ENCODE measurements at regions not wholly inside any gene's neighbourhood (a gene's known extent, or its start where the extent isn't known, plus 50 kb on each side); places are given as distances from the start of the nearest gene placed in this dataset.

DNA sequence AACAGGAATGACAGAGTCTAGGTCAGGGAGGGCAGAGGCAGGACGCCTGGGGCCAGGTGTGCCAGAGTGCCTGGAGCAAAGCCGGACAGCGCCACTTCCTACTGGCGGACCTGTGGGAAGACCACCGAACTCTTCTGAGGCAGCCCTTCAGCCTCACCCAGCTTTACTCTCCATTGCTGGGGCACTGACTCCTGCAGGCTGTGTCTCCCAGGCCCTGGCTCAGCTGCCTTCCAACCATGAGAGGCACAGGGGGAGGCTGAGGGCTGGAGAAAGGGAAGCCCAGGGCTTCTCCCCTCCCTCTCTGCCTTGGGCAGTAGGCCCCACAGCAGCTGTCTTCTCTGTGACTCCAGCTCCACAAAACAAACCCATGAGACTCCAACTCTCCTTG is 139.6 kb upstream of the UNC5B start:
- DNase-seq: no peak

DNA sequence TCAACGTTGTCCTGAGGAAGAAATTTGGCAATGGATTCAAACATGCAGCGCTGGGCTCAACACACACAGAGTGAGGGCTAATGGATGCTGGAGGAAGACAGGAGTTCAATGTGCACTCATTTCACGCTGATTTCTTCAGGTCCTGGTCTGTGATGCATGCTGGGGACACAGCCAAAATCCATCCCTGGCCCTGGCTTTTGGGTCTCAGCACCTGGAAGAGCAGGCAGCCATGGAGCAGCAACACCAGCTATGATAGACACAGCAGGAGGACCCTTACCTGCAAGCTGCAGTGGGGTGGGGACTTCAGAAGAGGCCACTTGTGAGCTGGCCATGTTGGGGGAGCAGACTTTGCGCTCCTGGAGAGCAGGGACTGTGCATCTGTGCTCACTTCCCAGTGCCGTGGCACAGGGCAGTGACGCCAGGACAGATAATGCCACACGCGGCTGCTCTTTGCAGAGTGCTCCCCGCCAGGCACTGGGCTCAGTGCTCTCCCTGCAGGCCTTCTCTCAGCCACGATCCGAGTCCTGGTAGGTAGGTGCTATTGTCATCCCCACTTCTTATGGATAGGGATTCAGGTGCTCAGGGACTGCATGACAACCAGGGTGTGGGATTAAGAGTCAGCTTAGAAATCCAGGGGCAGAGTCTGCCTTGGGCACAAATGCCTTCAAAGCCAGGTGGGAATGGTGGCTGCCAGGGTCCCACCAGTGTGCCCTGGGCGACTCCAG is 138.8 kb upstream of the UNC5B start:
- DNase-seq: no peak

DNA sequence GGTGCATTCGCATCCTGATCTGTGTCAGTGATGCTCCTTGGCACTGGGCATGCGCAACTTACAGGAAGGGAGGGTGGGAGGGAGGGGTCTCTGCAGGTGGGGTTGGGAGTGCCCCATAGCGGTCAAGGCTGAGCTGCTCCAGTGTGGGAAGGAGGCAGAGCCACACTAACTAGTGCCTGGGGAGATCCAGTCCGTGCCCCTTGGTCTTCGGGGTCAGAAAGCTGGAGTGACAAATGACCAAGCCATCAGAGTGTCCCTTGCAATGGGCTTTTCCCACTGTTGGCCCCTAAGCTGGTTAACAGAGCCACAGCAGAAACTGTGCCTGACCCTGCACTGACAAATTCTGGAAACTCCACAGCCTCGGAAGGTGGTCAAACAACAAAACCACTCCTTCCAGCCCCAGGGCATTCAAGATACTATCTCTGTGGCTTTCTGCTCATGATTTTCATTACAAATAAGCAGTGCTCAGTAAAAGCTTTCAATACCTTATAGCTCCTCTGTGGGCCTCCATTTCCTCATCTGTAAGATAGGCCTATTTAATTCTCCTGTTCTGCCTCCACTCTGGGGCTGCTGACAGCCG is 138.1 kb upstream of the UNC5B start:
- no peak for DNase-seq

DNA sequence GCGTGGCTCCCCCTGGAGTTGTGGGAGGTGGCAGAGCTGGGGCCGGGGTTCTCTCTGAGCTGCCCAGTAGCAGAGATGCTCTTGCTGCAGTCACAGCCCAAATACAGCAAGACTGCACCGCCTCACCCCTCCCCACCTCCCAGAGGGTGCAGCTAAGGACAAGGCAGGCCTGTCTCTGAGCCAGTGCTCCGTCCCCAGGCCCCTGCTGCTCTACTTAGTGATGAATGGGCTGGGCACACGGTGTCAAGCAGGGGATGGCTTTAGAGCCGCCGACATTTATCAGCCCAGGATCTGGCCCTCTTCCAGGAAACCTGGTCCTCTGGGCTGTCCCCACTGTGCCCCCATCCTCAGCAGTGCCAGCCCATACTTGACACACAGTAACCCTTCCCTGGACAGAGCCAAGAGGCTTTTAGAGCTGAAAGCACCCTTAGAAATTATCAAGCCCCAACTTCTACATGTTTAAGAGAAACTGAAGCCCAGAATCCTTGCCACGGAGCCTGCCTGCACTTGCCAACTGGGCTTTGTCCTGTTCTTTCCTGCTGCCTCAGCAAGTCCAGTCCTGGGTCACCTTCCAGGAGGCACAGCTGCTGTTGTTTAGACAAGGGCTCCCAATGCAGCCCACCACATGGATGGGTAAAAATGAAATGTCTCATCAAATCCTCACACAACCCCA is 137.1 kb upstream of the UNC5B start:
- no peak for DNase-seq

DNA sequence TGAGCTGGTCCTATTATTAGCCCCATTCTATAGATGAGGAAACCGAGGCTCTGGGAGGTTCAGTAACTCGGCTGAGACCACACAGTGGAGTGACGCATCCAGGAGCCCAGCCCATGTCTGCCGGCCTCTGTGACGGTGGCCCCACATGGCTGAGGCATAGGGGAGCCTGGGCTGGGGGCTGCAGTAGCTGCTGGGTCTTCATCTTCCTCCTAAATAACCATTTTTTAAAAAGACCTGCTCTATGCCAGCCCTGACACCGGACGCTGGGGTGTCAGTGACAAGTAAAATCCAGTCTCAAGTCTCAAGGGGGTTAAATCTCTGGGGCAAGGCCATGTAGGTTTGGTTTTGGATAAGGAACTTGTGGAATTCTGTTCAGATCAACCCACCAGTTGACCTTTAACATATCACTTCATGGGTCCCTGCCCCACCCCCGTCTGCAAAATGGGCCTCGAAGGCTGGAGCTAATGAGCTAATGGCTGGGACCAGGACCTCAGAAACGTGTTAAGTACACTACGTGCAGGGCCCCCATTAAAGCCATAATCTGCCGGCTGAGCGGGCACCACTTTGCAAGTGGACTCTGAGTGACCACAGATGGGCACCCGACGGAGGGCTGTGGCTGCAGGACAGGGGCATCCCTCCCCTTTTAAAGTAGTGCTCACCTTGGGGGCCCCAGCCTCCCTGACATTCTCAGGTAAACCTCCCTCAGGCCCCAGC is 136.5 kb upstream of the UNC5B start:
- no peak for DNase-seq

DNA sequence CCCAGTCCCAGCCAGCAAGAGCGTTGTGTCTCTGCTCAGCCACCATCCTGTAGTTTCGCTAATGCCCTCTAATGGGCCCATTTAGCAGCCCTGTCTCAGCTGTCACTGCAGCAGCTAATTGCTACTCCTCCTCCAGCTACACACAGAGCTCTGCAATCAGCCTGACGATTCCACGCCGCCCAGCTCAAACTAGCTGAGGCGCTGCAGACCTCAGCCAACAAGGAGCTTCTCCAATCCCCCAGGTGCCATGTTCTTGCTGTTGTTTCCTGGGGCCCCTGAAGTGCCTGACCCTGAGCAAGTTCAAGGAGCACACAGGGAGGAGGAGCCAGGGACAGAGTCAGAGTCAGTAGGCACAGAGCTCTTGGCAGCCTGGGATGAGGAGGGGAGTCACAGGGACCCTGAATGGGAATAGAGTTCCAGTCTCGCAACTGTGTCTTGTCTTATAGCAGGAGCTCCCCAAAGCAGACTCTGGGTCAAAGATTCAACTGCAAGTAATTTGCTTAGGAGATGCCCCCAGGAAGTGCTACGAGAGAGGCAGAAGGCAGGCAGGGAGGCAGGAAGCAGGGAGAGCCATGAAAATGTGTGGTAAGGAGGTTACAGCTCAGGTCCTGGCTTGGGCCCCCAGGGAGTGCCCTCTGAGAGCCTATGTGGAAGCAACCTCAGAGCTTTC is 135.8 kb upstream of the UNC5B start:
- no peak for DNase-seq

DNA sequence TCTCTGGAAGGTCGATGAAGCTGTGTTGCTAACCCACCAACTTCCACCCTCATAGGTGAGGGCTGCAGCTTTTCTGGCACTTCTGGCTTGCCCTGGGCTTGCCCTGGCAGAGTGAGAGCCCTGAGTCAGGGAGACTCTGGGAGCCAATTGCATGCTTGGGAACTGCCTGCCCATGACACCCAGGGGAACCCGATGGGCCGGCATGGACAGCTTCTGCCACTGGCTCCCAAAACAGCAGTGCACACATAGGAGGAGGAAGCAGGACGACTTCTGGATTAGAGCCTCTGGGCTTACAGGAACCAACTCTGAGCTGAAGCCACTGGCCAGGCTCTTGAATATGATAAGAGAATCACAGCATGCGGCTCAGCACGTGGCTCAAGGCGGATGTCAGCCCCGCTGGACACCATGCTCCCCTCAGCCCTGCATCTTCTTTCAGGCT is 135.2 kb upstream of the UNC5B start:
- DNase-seq: no peak

DNA sequence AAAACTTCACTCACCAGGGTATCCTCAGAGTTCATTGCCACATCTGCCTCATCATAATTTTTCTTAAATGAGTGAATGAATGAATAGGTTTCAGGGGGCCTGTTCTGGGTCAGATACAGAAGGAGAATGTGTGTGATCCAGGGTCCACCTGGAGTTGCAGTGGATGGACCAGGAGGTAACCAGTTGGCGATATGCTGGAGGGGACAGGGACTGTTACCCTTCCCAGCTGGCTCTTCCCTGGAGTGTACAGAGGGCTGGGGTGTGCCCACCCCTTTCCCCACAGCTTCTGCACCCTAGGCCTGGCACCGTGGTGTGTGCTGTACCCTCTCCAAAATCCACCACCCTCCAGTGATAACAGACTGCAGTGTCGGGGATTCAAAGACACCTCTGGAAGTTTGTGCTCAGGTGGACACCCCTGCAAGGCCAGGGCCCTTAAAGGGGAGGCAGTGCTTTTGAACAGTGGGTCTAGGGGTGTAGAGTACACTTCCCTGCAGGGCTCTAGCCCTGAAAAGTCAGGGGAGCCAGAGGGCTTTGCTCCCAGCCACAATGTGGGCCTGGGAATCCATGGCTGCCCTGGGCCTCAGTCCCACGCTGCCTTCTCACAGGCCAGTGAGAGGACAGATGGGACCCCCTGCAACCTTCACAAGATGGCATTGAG is 134.4 kb upstream of the UNC5B start:
- no peak for DNase-seq

DNA sequence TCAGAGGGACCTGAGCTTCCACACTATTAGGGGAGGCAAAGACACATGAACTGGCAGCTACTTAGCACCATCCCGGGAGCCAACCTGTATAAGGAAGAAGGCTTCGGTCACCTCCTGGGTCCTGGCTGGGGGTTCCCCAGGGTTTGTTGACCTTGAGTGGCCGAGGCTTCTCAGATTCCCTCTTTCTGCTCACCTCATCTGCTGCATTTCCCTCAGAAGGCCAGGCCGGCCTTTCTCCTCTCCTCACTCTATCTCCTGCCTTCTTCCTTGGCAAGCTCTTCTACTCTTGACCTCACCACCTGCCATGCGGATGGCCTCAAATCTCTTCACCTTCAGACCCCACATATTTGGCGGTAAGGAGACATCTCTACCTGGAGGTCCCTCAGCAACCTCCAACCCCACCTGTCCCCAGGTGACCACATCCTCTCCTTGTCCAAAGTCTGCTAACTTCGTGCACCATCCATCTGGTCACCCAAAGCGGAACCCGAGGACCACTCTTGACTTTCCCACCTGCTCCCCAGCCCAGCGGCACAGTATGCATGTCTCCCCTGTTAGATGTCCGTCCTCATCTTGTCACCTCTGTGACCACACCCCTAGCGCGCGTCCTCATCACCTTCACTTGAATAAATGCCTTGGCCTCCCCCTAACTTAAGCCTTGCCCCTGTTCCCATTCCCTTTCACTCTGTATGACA is 133.8 kb upstream of the UNC5B start:
- DNase-seq: no peak

DNA sequence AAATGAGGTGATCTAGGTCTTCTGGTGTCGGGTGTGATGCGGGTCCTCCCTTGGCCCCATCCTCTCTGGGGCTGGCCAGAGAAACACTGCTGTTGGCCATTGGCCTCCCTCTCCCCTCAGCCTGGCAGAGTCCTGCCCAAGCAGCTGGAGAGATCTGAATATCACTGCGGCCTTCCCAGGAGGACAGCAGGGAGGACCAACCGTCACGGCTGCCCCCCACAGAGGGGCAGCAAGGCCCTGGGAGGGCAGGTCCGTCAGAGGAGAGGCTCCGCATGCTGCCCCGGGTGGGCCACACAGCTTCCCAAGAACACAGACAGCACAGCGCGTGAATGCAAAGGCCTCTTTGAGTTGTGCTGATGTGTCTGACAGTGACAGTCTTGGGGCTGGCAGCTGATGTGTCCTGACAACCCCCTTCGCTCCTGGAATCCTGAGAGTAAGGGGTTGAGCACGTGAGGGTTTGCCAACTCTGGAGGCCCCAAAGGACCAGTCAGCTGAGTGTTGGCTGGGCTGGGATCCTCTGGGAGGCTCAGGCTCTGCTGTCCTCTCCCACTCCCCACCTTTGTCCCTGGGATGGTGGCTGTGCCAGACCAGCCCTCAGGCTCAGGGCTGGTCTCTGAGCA is 132.5 kb upstream of the UNC5B start:
- no peak for DNase-seq

DNA sequence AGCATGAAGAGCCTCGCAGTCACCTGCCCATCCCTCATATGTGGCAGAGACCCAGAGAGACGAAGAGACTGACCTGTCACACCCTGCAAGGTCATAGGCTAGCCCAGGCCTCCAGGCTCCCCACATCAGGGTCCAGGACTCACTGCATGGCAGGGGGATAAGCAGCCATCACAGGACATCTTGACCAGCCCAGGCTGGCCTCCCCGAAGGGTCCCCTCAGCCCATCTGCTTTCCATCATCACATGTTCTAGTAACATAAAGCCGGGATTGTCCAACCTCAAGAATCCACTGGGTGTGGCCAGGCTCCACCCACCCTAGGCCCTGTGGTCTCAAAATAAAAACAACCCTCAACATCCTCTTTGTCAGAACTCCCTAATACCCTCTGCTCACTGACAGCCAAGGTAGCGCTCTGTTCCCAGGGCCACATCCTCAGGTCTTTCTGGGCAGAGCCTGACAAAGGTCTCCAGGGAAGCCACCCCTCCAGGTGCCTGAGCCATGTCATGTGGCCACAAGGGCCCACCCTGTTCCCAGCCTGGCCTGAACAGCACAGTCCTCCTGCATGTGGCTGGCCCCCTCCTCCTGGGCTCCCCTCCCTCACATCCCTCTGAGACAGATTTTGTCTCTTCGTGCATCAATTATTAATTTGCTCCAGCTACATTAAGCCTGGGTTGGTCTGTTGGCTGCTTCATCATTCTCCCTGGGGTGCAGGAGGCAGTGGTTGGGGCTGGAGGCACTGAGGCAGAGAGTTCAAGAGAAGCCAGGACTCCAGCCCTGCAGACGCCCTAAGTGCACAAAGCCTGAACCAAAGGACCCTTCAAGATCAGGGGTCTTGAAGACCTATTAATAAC is 131.8 kb upstream of the UNC5B start:
- no peak for DNase-seq

DNA sequence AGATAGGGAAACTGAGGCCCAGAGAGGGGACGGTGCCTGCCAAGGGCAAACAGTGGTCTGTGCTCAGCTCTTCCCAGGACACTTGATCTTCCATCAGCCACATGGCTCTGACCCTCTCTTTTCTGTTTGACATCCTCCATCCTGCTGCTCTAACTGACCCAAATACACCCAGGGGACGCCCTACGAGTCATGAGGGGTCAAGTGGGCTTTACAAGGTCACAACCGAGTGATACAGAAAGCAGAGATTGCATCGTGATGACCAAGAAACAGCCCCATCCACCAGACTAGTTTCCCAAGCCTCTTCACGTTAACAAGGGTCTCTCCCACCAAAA is 131.2 kb upstream of the UNC5B start:
- no peak for DNase-seq

DNA sequence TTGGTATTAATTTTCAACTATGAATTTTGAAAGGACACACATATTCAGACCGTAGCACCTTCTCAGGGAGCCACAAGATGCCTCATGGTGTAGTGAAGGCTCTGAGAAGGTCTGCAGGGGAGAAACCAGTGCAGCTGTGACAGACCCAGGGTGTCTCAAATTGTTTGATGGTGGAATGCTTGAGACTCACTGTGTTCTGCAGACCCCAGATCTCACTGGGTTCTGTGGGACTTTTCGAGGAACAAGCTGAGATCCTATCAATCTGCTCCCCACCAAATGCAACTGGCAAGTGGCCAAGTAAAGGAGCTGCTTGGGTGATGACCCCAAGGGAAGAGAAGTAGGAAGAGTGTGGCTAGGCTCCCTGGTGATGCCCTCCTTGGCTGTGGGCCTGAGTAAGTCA is 130.5 kb upstream of the UNC5B start:
- DNase-seq: no peak

DNA sequence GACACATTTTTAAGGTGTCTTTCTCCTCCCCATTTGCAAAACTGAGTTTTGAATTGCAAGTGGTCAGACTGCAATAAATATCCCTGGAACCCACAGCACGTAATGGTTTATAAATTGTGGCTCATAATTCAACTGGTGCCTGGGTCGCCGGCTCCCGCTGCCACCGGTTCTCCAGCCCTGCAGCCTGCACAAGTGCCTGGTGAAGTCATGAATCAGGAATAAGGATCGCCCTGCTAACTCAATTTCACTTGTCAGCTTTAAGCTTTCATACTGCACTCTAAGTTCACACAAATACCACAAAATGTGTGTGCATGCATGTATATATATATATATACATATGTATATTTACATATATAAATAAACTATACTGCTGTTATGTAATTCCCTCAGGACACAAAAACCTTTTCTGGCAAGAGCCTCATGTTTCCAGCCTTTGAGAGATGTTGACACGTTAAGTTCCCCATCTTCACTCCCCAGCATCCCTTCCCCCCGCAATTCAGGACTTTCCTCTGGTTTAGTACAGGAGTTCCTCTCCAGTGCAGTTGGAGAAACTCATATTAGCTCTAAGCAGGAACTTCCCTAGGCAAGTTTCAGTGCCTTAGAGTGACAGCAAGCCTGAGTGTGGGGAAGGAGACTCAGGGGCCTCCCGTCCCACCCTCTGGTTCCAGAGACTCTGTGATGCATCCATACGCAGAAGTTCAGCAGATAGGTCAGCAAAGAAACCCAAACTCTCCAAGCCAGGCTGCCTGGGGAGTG is 129.2 kb upstream of the UNC5B start:
- no peak for DNase-seq

DNA sequence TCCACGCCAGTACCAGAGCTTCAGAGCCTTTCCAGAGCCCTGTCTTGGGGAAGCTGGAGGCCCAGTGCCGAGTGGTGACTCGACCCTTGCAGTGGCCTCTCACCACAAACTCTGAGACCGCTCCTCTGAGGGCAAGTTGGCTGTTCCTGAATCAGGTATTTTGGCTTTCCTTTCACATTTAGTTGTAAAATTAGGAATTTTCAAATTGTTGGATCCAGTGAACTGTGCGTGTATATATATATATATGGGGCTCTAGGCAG is 128.7 kb upstream of the UNC5B start:
- no peak for DNase-seq

DNA sequence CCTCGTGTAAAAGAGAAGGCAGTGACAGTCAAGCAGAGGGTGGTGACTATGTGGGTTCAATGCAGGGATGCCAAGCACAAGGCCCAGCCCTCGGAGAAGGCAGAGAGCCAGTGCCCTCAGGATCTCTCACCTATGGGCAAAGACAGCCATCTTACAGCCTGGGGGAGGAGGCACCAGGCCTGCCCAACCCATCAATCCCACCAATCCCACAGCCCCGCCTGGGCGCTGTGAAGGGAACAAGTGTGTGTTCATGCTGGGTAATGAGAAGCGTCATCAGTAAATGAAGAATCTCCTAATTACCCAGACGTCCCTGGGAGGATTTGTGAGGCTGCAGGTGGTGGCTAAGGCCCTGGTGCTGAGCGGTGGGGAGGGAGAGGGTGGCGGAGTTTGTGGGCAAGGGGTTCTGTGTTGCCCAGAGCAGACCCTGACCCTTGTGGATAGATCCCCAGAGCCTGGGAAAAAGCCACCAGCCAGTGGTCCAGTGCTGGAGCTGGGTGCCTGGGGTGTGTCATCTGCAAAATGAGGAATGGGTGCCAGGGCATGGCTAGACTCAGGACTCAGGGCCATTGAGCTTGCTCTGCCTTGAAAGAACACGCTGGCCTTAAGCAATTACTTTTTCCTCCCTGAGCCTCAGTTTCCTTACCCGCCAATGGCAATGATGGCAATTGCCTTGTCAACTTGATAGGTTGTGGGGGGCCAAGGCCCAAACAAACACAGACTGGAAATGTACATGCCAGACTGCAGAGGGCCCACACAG is 128.1 kb upstream of the UNC5B start:
- no peak for DNase-seq

DNA sequence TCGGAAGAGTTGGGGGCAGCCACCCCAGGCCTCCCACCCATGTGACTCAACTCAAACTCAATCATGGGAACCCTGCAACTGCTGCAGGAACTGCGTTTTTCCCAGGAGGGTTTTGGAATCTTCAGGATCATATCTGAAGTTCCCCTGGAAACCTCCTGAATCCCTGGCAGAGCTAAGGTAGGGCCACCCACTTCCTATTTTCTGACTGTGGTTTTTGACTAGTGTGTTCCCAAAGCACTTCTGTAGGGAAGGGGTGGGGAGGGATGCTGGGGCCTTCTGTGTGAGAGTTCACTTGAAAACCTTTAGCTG is 127.6 kb upstream of the UNC5B start:
- DNase-seq: no peak

DNA sequence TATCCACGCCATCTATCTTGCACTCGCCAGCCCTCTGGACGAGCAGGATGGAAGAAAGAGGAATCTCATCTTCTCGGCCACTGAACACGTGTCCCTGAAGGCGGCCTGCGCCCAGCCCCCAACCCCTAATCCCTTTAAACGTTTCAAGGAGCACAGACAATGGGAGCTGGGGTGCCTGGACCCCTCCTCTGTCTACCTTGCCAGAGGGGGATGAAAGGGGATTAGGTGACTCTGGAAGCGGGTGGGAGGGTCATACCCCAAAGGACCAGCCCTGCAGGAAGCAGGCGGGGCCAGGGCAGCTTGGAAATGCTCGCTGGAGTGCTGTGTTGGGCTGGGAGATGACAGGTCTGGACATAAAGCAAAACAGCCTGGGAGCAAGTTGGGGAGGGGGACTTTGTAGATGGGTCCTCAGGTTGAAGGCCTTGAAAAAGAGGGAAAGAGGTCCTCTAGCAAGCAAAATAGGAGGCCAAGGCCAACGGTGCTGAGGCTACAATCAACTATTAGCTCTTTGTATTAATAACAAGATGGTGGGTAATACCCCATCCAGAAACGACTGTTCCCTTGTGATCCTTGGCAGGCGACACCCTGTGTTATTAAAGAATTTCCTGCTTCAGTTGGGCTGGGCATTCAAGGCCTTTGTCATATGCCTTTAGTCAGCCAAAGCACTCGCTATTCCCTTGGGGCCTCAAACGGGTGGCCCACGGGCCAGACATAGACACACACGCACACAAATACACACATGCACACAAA is 126.5 kb upstream of the UNC5B start:
- no peak for DNase-seq
